GM19468 (cell line): ENCODE measurements at regions not wholly inside any gene's neighbourhood (a gene's known extent, or its start where the extent isn't known, plus 50 kb on each side); places are given as distances from the start of the nearest gene placed in this dataset.

Experiments used
- ATAC-seq: cut with Tn5 transposase; IDR thresholded peaks from one replicate; pipeline ENCODE4 v1.9.1; 2021; ENCODE audit warnings: mild to moderate bottlenecking, moderate library complexity, moderate number of reproducible peaks; ENCODE audit not compliant: unreplicated experiment; ENCODE audit errors: extremely low read depth

DNA sequence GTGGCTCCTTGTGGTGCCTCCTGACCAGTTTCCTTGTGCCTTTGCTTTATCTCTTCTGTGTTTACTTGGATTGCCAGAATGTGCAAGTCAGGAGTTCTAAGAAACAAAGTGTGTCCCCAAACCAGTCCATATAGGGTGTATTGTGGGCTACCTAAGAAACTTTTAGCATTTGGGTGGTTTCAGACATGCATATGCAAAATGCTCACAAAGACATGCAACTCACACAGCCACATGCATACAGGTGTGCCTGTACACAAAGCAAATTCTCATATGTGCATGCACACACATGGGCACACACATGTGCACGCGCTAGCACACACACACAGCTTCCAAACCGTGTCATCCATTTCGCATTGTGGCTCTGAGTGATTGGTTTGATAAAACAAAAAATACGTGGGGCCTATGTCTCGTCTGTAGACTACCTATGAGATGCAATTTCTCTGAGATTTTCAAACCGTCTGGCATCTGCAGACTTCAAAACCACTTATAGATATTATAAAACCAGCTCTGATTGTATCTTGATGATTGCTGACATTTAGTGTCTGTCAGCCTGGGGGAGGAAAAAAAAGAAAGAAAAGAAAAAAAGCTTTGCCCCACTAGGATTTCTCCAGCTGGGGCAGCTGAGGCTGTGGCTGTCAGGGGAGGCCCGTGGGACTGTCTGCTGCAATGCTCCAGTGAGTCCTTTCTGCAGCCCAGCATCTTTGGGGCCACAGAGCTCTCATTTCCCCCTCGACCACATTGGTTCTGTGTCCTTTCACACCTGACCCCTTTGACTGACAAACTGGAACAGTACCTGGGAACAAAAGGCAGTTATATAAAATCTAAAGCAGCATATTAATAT lies 556.1 kb downstream of the CMPK2 start:
- ATAC-seq: peak; percentile 55

DNA sequence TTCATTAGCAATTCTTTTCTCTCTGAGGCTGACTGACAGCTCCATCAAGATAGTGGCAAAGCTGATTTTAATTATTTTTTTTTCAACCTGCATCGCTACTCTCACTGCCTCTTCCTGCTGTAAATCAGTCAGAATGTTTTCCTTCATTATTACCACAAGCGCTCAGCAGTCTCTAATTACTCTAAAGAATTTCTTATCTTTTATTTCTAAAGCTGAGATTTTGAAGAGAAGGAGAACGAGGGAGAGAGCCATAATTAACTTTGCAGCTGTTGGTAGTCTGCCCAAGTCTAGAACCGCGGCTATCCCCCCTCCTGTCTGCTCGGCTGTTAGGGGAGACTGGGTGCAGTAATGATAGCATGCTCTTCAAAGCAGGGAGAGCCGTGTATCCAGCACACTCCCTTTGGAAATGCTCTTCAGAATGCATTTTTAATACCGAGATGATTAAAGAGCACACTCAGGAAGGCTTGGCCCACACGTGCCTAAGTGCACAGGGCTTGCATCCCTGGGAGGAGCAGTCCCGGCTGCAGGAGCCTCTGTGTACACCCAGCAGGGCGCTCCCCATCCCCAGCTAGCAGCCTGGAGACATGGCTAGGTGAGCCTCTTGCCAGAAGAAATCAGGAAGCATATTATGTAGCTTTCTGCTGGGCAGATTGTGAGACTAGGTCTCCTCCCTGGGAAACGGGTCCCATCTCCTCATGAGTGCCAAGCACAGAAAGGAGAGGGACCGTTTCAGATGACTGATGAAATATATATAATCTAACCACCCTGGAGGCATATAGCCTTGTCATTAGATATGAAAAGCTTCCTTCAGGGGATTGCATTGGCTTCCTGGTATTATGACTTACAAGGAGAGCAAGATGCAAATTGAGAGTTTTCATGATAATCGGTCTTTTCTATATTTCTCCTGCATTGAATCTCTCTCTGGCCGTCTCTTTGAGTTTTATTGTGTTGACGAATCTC lies 555.2 kb downstream of the CMPK2 start:
- peak; percentile 27 for ATAC-seq

DNA sequence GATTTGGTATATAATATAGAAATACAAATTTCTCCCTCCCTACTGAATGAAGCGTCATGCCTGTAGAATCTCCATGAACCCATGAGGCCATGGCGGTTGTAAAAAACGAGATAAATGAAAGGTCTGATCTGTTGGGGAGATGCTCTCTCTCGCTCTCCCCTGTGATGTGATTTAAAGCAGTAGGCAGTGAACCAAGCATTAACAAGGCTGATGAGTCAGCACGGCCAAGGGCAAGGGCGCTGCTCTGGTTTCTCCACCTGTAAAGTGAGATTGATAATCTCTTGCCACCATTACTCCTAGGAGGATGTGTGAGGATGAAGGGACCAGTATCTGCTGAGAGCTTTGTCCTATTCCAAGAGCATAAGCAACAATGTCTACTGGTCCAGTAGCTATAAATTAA lies 553.3 kb downstream of the CMPK2 start:
- ATAC-seq: no peak

DNA sequence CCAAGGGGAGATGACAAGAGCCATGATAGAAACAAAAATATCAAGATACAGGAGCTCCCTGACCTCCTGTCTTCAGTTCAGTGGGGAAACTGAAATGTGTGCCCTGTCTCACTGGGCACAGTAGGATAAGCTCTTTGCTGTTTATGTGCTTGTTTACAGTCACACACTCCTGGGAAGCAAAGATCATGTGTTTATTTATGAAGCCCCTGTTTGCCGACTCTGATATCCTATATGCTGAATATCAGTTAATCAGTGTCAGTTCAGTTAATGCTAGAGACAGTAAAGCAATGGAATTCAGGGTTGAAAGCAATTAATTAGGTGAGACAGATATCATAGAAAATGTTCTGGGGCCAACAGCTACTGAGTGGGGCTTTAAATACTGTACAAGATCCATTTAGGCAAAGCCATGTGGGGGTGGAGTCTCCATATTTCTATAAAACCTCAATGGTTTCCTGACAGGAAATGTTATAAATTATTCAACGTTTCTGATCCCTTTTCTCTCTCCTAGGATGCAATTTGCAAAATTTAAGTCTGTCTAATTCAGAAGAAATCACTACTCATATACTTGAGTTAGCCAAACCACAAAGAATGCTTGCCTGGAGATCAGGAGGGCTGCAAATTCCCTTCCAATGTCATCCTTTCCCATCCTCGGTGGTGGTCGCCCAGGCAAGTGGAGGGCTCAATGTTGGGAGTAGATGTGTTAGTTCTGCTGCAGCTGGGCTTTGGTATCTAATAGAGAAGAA lies 551.3 kb downstream of the CMPK2 start:
- ATAC-seq: no peak

DNA sequence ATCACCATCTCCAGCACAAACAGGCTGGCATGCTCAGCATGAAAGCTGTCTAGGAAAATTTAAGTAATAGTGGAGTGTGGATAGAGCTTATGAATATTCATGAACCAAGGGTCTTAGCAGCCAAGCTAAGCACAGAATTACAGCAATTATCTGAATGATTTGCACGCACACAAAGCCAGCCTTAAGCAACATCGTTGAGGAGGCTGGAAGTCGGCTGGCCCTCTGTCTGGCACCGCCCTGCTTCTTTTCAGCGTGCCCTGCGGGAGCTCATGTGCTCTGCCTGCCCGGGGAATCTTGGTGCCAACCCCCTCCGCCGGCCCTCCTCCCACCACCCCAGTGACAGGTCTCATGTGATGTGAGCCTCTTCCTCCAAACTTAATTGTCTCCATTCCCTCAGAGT lies 540.1 kb downstream of the CMPK2 start:
- ATAC-seq: no peak

DNA sequence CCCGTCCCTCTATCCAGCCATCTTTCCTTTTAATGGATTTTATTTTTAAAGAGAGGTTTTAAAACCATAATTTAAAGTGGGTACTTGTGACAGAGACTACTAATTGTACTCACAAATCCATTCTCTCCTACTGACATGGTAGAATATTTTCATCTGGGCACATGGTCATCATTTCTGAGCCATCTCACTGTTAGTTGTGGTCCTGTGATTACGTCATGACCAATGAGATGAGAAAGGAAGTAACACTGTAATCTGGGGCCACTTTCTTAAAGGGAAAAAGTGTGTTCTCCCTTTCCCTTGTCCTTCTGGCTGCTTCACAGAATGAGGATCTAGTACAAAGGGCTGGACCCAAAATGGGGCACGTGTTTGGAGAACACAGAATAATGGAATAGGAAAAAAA lies 538.7 kb downstream of the CMPK2 start:
- ATAC-seq: no peak

DNA sequence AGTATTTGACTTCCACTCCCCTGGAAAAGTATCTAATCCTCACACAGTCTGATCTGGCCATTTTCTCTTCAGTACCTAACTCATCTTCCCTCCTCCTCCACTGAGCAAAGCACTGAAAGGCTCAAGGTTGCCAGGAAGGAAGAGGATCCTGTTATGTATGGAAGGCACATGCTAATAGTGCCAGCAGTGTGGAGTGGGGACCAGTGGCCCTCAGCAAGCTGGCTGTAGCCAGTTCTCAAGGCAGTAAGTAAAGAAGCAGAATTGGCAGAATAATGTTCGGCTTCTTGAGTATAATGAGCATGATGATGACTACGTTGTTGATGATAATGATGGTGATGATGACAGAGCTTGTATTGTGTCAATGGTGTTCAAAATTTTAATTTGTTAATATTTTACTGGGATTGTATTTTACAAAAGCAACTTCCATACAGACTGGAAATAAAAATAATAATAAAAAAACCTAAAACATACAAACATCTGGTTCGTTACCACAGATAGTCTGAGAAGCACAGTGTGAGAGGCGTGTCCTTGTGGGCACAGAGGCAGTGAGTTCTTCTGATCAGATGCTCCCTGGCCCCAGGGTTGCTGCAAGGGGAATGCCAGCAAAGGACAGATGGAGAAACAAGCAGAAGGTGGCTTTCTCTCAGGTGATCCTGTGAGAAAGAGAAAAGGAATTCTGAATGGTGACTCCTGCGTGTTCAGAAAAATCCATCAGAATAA lies 528.8 kb downstream of the CMPK2 start:
- ATAC-seq: no peak

DNA sequence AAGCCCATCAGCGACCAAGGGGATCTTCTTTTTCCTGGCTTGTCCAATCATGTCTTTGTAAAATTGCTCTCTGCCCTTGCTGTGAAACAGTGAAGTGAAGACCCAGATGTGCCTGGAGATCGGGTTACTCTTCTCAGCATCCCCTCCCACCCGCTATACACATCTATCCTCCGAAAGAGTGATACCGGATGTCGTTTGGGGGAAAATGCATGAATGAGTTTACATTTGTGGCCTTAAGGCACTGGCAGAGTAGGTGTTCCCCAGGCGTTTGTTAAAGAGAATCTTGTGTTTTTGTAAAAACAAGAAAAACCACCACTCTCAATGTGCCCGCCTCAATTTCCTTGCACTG lies 528.3 kb downstream of the CMPK2 start:
- ATAC-seq: no peak

DNA sequence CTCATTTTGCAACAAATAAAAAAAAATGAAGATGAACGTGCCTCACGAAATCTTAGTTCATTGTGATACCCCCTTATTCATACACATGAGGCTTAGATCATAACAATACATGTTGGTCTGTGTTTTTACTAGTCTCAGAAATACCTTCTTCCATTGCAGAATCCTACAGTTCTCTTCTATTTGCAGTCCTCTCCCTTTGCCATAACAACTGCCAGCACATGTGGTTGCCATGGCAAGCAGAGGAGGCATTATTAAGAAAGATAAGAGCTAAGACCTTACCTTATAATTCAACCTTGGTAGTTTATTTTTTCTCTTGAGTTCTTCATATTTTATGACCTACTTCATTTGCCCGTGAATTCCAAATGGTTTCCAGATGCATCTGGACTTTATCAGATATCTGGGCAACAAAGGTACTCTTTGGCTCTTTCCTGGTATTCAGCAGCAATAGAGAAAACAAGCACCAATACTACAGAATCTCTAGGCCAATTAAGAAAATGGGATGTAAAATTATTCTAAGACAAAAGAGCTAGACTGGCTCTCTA lies 524.0 kb downstream of the CMPK2 start:
- ATAC-seq: no peak

DNA sequence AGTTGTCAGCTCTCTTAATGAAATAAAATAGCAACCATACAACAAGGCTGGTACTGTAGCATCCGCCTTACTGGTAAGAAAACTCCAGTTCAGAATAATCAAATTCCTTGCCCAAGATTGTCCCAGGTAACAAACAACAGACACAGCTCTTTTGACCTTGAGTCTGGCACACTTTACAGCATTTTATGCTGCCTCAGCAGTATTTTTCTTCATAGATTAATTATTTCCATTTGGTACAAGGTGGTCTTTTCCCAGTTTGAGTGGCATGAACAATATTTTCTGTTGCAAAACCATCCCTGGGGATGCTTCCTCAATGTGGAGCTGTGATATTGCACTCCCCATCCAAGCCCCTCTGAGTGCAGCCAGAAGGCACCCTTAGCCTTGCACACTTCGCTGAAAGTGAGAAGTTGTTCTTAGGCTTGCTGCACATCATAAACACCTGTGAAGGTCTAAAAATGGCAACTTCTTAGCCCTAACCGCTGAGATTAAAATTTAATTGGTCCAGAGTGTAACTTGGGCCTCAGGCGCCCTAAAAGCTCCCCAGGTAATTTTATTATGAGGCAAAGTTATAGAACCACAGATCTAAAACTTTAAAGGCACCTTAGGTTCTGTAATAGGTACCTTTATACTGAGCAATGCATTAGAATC lies 523.3 kb downstream of the CMPK2 start:
- no peak for ATAC-seq

DNA sequence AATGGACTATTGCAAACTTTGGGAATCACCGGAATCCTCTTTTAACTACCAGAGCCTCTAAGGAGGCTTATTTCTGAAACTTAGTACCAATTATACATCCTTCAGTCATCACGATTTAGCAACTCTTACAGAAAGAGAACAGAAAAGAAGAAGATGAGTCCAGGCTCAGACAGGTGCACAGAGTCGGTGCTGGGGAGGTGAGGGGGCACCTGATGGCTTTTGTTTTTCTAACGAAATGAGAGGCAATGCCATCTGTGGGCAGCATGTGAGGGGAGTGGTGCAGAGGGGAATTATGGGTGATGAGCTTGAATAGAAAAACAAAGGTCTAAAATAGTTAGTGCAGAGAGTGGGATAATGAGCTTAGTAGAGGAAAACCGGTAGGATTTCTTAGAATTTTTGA lies 522.6 kb downstream of the CMPK2 start:
- no peak for ATAC-seq

DNA sequence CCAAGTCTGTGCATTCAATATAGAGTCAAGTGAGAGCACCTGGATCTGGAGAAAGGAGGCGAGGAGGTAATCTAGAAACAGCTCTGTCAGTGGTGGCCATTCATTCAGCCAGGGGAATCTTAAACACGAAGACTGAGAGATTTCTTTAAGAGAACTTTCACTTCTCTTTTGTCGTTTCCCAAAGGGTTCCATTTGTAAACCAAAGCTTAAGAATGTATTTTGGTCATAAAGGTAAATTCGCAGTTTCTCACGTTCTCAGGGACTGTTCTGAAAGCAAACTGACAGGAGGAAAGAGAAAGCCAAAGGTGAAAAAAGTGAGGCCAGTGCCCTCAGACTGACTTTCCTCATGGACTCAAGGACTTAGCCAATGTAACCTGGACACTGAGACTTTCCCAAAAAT lies 513.5 kb downstream of the CMPK2 start:
- ATAC-seq: peak; percentile 92

DNA sequence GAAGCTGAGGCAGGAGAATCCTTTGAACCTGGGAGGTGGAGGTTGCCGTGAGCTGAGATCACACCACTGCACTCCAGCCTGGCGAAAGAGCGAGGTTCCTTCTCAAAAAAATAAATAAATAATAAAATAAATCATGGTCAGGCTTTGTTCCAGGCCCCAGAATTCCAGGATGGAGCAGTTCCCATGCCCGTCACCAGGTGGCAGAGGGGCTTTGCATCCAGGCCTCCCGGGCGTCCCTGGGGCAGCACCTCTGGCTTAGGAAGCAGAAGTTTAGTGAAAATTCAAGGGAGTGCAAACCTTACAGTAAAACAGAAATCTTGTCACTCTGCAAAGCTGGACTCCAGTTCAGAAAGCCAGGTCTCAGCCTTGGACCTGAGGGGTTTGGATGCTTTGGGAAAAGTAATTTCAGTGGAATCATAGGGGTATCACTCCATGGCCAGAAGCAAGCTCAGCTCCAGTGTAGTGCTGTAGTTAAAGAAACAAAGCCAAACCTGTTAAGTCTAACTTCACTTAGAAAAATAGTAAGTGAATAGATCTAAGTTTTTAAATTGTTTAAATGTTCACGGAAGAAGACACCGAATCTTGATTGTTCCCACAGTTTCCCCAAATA lies 512.7 kb downstream of the CMPK2 start:
- ATAC-seq: no peak

DNA sequence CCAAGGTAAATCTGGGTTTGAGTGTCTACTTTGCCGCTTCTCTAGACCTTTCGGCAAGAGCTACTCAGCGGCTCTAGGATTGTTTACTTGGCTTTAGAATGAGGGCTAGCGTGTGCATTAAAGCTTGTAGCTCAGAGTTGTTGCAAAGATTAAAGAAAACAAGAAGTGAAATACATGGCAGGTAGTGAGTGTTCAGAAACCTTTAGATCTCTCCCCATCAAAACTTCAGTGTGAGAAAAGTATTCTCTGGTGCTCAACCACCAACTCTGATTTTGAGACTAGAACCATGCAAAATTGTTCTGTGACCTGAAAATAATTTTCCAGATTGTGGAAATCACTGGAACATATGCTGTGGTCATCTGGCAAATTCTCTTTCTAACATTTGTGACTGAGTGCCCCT lies 512.0 kb downstream of the CMPK2 start:
- peak; percentile 50 for ATAC-seq

DNA sequence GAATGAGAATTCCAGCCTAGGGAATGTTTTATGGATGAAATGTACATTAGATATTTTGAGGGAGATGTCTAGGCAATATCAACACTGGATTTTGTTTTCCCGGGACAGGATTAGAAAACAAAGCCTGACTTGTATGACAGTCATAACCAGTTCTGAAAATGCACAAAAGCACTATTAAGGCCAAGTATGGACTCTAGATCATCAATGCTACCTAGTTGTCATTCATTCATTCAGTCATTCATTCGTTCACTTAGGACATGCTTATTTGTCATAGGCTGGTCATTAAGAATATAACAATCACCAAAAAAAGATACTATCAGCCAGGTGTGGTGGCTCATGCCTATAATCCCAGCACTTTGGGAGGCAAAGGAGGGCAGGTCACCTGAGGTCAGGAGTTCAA lies 511.2 kb downstream of the CMPK2 start:
- no peak for ATAC-seq

DNA sequence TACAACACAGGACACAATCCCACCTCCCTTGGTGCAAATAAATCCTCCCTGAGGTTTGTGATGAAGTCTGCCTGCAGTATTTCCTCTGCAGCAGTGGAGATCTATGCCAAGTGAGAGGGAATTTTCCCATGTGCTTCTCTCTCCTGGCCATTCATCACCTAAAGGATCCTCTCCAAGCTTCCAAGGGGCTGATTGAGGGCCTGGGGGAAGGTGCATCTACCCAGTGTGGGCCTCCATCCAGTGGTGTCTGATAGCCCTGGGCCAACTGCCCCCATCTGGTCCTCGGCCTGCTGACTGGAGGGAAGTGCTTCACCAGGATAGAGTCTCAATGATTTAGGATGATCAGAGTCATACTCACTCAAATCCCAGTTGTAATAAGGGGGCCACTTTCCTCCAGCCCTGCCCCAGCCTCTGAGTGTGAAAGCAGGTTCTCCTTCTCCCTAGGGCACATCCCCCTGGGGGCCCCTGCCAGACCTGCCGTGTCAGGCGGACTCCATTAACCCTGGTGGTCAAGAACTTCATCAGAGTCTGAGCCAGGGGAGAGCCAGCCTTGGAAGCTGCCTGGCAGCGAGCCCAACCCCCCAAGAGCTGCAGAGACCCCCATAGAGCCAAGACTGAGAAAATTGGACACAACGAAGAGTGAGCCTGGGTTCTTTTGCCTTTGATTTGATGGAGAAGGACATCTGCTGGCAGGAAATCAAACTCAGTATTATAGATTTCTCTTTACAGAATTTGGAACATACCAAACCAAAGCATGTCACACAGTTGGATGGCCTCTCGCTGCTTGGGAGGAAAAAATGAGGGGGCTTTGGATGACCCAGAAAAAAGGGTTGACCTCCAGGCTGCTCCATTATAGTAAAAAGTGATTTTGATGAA lies 509.6 kb downstream of the CMPK2 start:
- ATAC-seq: no peak

DNA sequence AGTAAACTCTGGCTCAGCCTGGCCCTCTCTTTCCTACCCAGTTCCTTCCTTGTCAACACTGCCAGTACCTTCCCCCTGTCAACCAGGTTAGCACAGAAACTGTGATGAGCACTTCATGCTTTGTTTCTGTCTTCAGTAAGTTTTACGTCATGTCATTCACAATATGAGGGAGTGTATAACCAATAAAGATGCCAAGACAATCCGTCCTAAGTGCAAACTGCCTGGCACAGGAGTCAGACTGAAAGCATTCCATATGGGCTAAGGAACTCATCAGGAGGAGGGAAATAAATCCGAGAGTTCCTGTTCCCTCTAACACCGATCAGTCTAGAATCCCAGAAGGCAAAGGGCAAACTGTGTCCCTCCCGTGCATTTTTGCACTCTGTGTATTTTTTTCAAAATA lies 507.2 kb downstream of the CMPK2 start:
- ATAC-seq: no peak

DNA sequence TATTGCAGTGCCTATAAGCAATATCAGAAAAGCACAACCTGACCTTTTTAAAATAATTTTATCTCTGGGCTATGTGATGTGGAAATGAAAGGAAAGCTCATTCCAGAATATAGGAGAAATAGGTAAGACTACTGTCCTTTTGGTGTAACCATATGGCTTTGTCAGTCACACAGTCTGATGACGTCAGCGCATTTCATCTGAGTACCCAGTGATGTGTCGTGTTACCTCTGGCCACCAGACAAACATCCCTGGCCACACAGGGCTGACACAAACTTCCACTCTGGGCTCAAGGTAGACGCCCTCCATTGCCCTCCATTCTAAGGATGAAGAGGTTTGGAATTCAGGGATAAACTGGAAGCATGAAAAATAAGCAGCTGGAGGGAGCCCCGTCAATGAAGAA lies 506.7 kb downstream of the CMPK2 start:
- ATAC-seq: no peak
